Caco-2 (cell line): ENCODE measurements at regions not wholly inside any gene's neighbourhood (a gene's known extent, or its start where the extent isn't known, plus 50 kb on each side); places are given as distances from the start of the nearest gene placed in this dataset.

Experiments used
- BruUV-seq: library from RNA; stranded (reverse); fragments of 400-500 nt; replicated peaks from 2 replicates; lab custom pipeline; 2021; lab: Mats Ljungman, UMichigan
- CTCF ChIA-PET: fragments of 300-600 bp; sonication (Branson Sonifier 250); formaldehyde crosslinking; loops from one replicate; lab custom pipeline; 2022; ENCODE audit warnings: antibody characterized with exemption; lab: Charles Lee
- POLR2A ChIA-PET: fragments of 300-600 bp; sonication (Branson Sonifier 250); formaldehyde crosslinking; loops from one replicate; lab custom pipeline; 2022; ENCODE audit warnings: antibody characterized with exemption; lab: Charles Lee
- DNase-seq, 2 experiments: peaks; one replicate each; pipeline versions ENCODE4 v3.0.0 to v3.0.0-alpha.2; 2020 to 2022
- H3K27me3 ChIP-seq: replicated peaks from 2 replicates; pipeline ENCODE4 v1.6.0; 2011; ENCODE audit warnings: low read length; ENCODE audit not compliant: control insufficient read depth, insufficient read depth
- H3K36me3 ChIP-seq: 2 replicates; pipeline ENCODE4 v1.5.1; 2011; ENCODE audit warnings: low read length; ENCODE audit not compliant: control insufficient read depth, insufficient read depth
- H3K4me1 ChIP-seq: fragments of 250-450 bp; sonication (Bioruptor Pico); 2 replicates; pipeline ENCODE4 v1.5.1; 2020; ENCODE audit warnings: mild to moderate bottlenecking
- H3K4me3 ChIP-seq: 2 replicates; pipeline ENCODE4 v1.5.1; 2011; ENCODE audit warnings: low read depth, mild to moderate bottlenecking, control low read depth, low read length
- H3K9me3 ChIP-seq: fragments of 250-450 bp; sonication (Bioruptor Pico); 2 replicates; pipeline ENCODE4 v1.5.1; 2020; ENCODE audit warnings: mild to moderate bottlenecking, moderate library complexity
- H3K27ac Mint-ChIP-seq: one replicate; pipeline ENCODE4 v1.8.0; 2022; ENCODE audit warnings: mixed read lengths; ENCODE audit not compliant: unreplicated experiment
- H3K27me3 Mint-ChIP-seq: one replicate; pipeline ENCODE4 v1.8.0; 2022; ENCODE audit warnings: mixed read lengths; ENCODE audit not compliant: insufficient read depth, unreplicated experiment
- H3K36me3 Mint-ChIP-seq: one replicate; pipeline ENCODE4 v1.8.0; 2022; ENCODE audit warnings: mild to moderate bottlenecking, mixed read lengths; ENCODE audit not compliant: insufficient read depth, unreplicated experiment
- H3K4me1 Mint-ChIP-seq: one replicate; pipeline ENCODE4 v1.8.0; 2022; ENCODE audit warnings: low read depth, mixed read lengths; ENCODE audit not compliant: unreplicated experiment
- H3K4me3 Mint-ChIP-seq: one replicate; pipeline ENCODE4 v1.8.0; 2022; ENCODE audit warnings: mild to moderate bottlenecking, moderate library complexity, mixed read lengths; ENCODE audit not compliant: unreplicated experiment
- H3K9me3 Mint-ChIP-seq: one replicate; pipeline ENCODE4 v1.8.0; 2022; ENCODE audit warnings: mixed read lengths; ENCODE audit not compliant: unreplicated experiment
- intact Hi-C: fragments of 100-400 bp; cut with micrococcal nuclease; formaldehyde crosslinking; loops from one replicate; pipeline ENCODE4 v1.10.0; 2022; ENCODE audit not compliant: unreplicated experiment
- TF ChIP-seq, protein P1 (sequence below), 2 experiments: fragments of 200-600 bp in 1 of 2; IDR thresholded peaks; 1 replicate in 1 of 2; 2 replicates in 1 of 2; pipeline versions ENCODE4 v1.5.1 to v1.8.0; 2011 to 2022; ENCODE audit warnings: antibody characterized with exemption in 1 of 2, control low read depth in 1 of 2, inconsistent platforms in 1 of 2, low read depth in 1 of 2, low read length in 1 of 2, mild to moderate bottlenecking in 1 of 2, moderate library complexity in 1 of 2; ENCODE audit not compliant: insufficient read depth in 1 of 2, severe bottlenecking in 1 of 2, unreplicated experiment in 1 of 2

DNA sequence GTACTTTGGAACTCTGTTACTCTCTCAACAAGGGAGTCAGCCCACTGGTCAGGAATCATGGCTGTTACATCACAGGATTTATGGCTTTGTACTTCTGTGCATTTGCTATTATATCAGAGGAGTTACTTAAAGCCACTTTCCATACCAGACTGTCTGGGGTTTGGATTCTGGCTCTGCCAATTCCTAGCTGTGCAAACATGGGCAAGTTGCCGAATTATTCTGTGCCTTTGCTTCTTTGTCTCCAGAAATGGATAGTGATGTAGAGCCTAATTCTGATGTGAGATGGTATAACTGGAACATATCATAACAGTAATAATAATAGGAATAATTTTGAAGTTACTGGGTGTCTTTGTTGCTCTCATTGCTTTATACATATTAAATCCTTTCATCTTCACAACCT, 1047.3 kb upstream of the SEMA6A start:
- BruUV-seq: no TSS peak
- Histone ChIP-seq H3K9me3 (no peaks in the 10 kb centered on the region), H3K27me3 (no peaks in the 10 kb centered on the region), H3K4me1 (no peaks in the 10 kb centered on the region), H3K36me3 (no peaks in the 10 kb centered on the region), H3K4me3 (no peak overlapping the region)
- no peak overlapping the region for H3K27ac Mint-ChIP-seq
- H3K36me3 Mint-ChIP-seq: no peaks in the 10 kb centered on the region
- DNase-seq: no peak
- no peaks in the 10 kb centered on the region for H3K9me3 Mint-ChIP-seq
- TF ChIP-seq, protein P1, sequence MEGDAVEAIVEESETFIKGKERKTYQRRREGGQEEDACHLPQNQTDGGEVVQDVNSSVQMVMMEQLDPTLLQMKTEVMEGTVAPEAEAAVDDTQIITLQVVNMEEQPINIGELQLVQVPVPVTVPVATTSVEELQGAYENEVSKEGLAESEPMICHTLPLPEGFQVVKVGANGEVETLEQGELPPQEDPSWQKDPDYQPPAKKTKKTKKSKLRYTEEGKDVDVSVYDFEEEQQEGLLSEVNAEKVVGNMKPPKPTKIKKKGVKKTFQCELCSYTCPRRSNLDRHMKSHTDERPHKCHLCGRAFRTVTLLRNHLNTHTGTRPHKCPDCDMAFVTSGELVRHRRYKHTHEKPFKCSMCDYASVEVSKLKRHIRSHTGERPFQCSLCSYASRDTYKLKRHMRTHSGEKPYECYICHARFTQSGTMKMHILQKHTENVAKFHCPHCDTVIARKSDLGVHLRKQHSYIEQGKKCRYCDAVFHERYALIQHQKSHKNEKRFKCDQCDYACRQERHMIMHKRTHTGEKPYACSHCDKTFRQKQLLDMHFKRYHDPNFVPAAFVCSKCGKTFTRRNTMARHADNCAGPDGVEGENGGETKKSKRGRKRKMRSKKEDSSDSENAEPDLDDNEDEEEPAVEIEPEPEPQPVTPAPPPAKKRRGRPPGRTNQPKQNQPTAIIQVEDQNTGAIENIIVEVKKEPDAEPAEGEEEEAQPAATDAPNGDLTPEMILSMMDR (IDR thresholded peaks at IDR 0.05; ENCODE audit: insufficient read depth in 1 of 2, low read depth in 1 of 2, low read length in 1 of 2, severe bottlenecking in 1 of 2, unreplicated experiment in 1 of 2): no peak
- no peaks in the 10 kb centered on the region for H3K4me1 Mint-ChIP-seq
- intact Hi-C loops: no loop called here
- H3K4me3 Mint-ChIP-seq: no peak overlapping the region
- H3K27me3 Mint-ChIP-seq: no peaks in the 10 kb centered on the region
- ChIA-PET POLR2A (no interaction called here), CTCF (no interaction called here)

DNA sequence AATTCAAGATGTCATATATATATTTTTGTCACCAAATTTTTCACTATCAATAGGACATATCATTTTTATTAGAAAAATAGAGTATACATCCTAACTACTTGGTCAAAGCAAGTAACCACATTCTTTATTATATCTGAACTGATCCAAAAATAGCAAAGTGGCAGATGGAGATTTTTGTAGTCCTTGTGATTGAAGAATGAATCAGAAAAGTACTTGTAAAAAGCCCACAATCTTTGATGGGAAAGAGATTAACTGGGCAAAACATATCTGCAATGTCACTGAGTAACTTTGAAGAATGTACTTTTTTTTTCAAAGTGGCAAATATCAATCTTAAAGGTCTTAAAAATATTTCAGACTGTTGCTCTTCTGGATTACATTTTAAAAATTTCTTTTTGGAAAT, 1040.6 kb upstream of the SEMA6A start:
- TF ChIP-seq, protein P1 (IDR thresholded peaks at IDR 0.05; ENCODE audit: insufficient read depth in 1 of 2, low read depth in 1 of 2, low read length in 1 of 2, severe bottlenecking in 1 of 2, unreplicated experiment in 1 of 2): no peak
- ChIA-PET POLR2A (no interaction called here), CTCF (no interaction called here)
- H3K4me1 Mint-ChIP-seq: no peaks in the 10 kb centered on the region
- Histone ChIP-seq H3K27me3 (no peaks in the 10 kb centered on the region), H3K9me3 (no peaks in the 10 kb centered on the region), H3K4me1 (no peaks in the 10 kb centered on the region), H3K4me3 (no peak overlapping the region), H3K36me3 (no peaks in the 10 kb centered on the region)
- no peaks in the 10 kb centered on the region for H3K9me3 Mint-ChIP-seq
- no peaks in the 10 kb centered on the region for H3K27me3 Mint-ChIP-seq
- BruUV-seq: no TSS peak
- DNase-seq: no peak
- intact Hi-C loops: no loop called here
- H3K27ac Mint-ChIP-seq: no peak overlapping the region
- no peaks in the 10 kb centered on the region for H3K36me3 Mint-ChIP-seq
- no peak overlapping the region for H3K4me3 Mint-ChIP-seq

DNA sequence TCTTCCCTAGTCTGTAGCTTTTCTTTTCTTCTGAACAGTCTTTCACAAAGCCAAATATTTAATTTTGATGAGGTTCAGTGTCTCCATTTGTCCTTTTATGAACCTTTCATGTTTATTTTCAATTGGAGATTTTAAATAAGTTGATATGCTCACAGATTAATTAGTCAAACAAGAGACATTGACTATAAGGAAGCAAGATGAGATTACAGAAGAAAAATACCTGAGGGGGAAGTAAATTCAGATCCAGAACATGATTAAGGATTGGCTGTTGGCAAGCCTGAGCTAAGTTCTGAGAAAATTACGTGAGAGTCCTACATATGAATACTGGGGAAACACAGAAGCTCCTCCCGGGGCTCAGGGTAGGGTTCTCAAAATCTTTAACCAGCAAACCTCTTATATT, 1039.8 kb upstream of the SEMA6A start:
- CTCF ChIA-PET: no interaction called here
- BruUV-seq: no TSS peak
- no peaks in the 10 kb centered on the region for H3K4me1 Mint-ChIP-seq

More for the DNA sequence above, 1039.8 kb upstream of the SEMA6A start:
- Mint-ChIP-seq H3K36me3 (no peaks in the 10 kb centered on the region), H3K27ac (no peak overlapping the region), H3K4me3 (no peak overlapping the region), H3K27me3 (peaks cover 2% of the 10 kb centered on the region), H3K9me3 (no peaks in the 10 kb centered on the region)
- Histone ChIP-seq H3K4me3 (no peak overlapping the region), H3K4me1 (no peaks in the 10 kb centered on the region), H3K9me3 (no peaks in the 10 kb centered on the region), H3K36me3 (no peaks in the 10 kb centered on the region), H3K27me3 (no peaks in the 10 kb centered on the region)
- TF ChIP-seq, protein P1 (IDR thresholded peaks at IDR 0.05; ENCODE audit: insufficient read depth in 1 of 2, low read depth in 1 of 2, low read length in 1 of 2, severe bottlenecking in 1 of 2, unreplicated experiment in 1 of 2): no peak
- intact Hi-C loops: no loop called here
- POLR2A ChIA-PET: no interaction called here
- no peak for DNase-seq
